ENCODE measurements at regions not wholly inside any gene's neighbourhood (a gene's known extent, or its start where the extent isn't known, plus 50 kb on each side); places are given as distances from the start of the nearest gene placed in this dataset.

- TF ChIP-seq POLR2AphosphoS5 (IDR thresholded peaks at IDR 0.05) (no peak), POLR2A (IDR thresholded peaks at IDR 0.05) (no peak), CTCF (IDR thresholded peaks at IDR 0.05) (no peak)
Measured at GRCh38 chr10:61251089-61251488, 202.1 kb downstream of the TMEM26 start.
